ENCODE measurements at regions not wholly inside any gene's neighbourhood (a gene's known extent, or its start where the extent isn't known, plus 50 kb on each side); places are given as distances from the start of the nearest gene placed in this dataset.

DNA sequence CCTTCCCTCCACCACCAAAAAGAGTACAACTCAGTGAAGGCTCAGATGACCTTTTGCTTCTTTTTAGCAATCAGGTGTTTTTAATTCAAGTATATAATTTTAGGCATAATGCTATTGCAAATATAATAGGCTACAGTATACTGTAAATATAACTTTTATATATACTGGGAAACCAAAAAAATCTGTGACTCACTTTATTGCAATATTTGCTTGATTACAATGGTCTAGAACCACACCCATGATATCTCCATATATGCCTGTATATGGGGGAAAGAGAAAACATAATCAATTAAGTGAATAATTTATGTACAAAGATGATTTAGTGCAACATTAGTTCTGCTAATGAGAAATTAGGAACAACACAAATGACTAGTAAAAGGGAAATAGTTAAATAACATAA lies 134.3 kb downstream of the TLE3 start:
- no peak for DNase-seq

DNA sequence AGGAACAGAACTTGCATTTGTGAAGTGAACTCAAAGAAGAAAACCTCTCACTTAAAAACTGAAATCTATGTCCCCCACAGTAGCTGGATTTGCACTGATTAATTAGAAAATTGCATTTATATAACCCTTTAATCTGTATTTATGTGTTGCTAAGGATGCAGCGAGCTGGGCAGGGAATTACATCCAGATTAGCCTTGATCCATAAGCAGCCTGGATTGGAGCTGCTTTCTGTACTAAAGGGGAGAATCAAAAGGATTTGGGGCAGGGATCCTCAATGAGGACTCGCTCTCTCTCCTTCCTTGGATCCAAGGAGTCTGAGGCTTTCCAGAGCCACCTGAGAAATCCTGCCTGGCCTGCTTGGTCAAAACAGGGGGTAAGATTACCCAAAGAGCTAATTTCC lies 125.9 kb downstream of the TLE3 start:
- DNase-seq, result no peak

GRCh38 chr15:69972436-69972835 lies 125.3 kb downstream of the TLE3 start:
- DNase-seq, result no peak

DNA sequence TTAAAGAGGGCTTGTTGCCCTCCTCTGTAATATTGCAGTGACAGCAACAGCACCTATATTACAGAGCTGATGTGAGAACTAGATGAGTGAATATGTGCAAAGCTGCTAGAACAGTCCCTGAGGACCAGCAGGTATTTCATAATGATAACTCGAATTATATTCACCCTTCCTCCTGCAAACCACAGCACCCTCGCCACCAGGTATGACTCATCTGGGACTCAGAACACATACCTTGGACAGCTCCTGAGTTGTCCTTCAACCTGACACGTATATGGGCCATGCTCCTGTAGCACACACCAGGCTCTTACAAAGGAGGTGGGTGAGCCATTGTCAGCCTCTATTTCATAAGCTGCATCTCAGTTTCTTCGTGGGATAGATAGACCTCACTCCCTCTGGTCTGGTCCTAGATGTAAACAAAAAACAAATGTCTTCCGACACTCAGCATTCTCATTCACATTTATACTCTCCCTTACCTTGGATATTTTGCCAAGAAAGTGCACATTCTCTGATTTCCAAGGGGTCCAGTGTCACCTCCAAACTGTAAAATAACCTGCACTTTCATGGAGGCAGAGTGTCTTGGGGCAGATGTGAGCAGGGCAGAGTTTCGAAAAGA lies 124.5 kb downstream of the TLE3 start:
- no peak for DNase-seq

DNA sequence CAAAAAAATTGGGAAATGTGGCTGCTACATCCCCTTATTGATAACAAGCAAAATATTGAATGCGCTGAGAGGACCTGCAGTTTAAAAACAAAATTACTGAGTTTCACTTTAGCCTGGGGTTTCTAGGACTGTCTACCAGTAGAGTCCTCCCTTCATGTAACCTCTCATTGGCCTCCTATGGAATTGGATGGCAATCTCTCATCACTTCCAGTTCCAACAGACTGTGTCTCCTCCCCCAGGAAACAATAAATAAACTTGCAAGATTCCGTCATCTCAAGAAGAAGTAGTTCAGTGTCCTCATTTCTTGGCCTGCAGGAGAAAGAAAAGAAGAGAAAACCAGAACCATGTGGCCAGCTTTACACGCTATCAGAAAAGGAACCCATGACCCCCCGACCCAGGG lies 123.8 kb downstream of the TLE3 start:
- no peak for DNase-seq

DNA sequence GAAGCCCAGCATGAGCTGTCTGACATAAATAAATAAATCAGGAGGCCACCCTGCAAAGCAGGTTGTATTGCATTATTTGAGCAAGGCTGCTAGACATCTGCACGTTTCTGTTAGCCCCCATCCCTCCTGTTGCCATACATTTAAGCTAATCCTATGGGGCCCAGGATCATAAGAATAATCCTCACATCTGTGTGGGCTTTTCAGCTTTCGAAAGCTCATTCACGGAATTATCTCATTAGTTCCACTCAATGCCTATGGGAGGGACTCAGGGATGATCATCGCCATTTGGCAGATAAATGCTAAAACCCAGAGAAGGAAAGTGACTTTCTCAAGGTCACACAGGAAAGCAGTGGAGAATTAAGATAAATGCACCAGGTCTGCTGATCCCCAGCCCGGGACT lies 123.4 kb downstream of the TLE3 start:
- DNase-seq, result no peak

GRCh38 chr15:69976366-69976994 lies 121.2 kb downstream of the TLE3 start:
- DNase-seq, result peak; percentile 15

DNA sequence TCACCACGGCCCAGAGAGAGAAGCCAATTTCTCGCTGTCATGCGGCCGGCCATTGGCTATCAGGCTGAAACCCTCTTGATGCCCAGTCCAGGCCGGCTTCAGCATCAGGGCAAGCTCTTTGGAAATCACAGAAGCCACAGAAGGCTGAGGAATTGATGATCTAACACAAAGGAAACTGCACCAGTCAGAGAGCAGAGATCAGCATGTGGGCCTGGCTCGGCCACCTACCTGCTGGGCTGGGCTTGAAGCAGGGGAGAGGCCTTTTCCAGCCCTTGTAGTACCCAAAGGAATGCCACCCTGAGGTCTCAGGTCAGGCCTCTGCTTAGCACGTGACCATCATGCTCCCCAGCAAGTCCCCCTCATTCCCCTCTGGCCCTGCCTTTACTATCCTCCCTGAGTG lies 119.1 kb downstream of the TLE3 start:
- no peak for DNase-seq

- DNase-seq, result no peak
Measured at GRCh38 chr15:69979262-69979661, 118.5 kb downstream of the TLE3 start.

DNA sequence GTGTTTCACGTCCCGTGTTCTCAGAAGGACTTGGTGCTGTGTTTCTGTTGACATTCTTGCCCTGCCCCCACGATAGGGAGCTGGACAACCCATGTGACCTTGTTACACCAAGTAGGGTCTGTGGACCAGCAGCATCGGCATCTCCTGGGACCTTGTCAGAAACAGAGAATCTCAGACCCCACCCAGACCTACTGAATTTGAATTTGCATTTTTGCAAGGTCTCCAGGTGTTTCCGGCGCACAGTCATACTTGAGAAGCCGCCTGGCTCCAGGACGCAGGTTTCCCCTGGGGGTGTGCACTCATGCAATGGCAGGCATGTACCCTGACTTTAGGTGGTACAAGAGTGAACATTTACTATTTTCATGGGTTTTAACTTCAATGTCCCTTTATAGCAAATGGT lies 117.9 kb downstream of the TLE3 start:
- no peak for DNase-seq

DNA sequence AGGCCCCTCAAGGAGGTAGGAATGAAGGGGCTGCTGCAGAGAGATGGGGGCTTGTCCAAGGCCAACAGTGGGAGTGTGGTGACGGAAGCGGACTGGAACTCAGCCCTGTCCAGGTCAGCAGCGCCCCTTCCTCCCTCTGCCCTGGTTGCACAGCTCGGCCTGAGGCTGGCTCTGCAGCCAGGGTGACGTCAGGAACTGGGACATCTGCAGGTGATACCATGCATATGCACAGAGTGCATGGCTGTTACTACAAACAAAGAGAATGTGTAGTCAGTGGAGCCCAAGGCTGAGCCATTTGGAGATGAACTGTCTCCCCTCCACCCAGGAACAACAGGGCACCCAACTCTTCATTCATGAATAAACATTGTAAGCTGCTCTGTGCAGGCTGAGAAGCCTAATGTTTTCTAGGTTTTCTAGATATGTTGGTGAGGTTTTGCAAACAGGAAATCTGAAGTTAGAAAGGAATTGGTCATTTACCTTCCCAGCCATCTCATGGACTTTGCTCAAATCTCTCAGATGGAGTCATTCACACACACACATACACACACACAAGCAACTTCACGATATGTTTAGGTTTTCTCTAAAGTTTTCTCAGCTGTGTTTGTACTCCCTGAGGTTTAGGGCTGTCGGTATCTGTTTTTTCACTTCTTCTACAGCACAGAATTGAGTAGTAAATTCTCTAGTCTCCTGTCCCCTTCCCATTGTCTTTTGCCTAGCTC lies 117.2 kb downstream of the TLE3 start:
- DNase-seq, result no peak

- no peak for DNase-seq
Measured at GRCh38 chr15:69982037-69982436, 115.7 kb downstream of the TLE3 start.

- no peak for DNase-seq
Measured at GRCh38 chr15:69983696-69984265, 113.9 kb downstream of the TLE3 start.

GRCh38 chr15:69987492-69988489 lies 109.9 kb downstream of the TLE3 start:
- no peak for DNase-seq

- DNase-seq, result no peak
Measured at GRCh38 chr15:69988541-69989225, 109.0 kb downstream of the TLE3 start.

DNA sequence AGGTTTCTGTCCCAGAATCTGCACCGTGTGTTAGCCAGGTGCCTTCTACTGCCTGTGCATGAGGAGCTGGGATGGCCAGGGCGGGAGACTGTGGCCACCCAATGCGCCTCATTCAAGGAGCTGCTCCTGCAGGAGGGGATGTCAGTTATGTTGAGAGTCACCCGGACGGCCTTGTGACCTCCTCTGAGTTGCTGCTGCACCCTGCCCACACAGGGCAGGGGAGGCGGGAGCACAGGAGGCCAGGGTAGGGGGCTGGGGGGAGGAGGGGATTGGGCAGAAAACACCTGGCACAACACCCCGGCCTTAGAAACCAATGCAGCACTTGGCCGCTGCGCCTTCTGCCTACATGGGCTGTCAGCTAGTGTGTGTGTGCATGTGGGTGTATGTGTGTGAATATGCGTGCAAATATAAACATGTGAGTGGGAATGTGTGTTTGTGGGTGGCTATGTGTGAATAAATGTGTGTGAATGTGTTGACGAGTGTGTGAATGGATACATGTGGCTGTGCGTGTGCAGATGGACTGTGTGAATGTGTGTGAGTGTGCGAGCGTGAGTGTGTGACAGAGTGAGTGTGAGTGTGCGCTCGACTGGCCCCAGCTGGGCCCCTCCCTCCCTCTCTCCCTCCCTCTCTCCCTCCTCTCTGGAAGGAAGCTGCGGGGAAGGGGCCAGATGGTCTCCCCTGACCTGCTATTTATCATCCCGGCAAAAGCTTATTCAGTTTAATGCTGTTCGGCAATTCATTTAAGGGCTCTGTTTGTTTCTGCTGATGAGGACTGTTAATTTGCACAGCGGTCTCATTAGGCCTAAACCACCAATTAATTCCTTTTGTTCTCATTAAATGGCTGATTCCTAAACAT lies 106.9 kb downstream of the TLE3 start:
- DNase-seq, result no peak

GRCh38 chr15:69991551-69991980 lies 106.2 kb downstream of the TLE3 start:
- no peak for DNase-seq

GRCh38 chr15:69992348-69992747 lies 105.4 kb downstream of the TLE3 start:
- DNase-seq, result no peak

DNA sequence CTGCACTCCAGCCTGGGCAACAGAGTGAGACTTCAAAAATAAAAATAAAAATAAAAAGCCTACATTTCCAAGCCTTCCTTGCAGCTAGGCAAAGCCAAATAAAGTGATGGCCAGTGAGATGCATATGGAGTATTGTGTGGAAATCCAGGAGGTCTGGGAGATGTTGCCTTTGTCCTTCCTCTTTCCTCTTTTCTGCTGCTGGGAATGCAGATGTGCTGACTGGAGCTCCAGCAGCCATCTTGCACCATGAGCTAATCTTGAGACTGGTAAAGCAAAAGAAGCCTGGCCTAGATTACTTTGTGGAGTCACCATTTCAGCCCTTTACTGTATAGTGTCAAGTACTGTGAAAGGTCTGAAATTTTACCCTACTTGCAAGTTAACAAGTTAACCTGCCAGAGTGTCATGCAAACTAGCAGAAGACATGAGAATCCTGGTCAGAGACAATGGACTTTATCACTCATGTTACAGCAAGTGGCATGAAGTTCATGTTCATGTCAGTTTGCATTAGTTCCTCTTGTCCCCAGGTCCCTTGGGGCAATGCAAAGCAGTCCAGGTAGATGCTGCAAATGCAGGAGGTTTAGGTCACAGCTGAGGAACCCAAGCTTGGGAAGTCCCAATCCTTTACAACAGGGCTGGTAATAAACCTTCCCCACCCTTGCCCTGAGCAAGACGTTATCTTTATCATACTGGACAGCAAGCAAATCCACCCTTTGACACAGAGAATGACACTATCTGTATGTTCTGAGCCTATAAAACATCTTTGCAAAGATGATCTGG lies 103.1 kb downstream of the TLE3 start:
- DNase-seq, result no peak

Data from HCEC 1CT (cell line).